Bronchial epithelial cell (primary cell): ENCODE measurements at regions not wholly inside any gene's neighbourhood (a gene's known extent, or its start where the extent isn't known, plus 50 kb on each side); places are given as distances from the start of the nearest gene placed in this dataset.
A peak's percentile ranks its signal among the peaks of the same experiment; 100 is the strongest.

ENCODE experiments used
- DNase-seq: peaks from one replicate; pipeline ENCODE4 v3.0.0-alpha.2; 2010; ENCODE audit warnings: low read depth
- FAIRE-seq: peaks from 2 replicates; lab custom pipeline; 2011; peaks lifted over from hg19 to GRCh38; lab: Jason Lieb, UNC
- H3K27me3 ChIP-seq: 2 replicates; pipeline ENCODE4 v1.5.1; 2011; ENCODE audit warnings: low read length; ENCODE audit not compliant: control insufficient read depth, insufficient read depth
- H3K36me3 ChIP-seq: 2 replicates; pipeline ENCODE4 v1.5.1; 2011; ENCODE audit warnings: low read length; ENCODE audit not compliant: control insufficient read depth, insufficient read depth
- H3K4me3 ChIP-seq: 2 replicates; pipeline ENCODE4 v1.5.1; 2011; ENCODE audit warnings: mild to moderate bottlenecking, low read depth, low read length, control low read depth
- TF ChIP-seq, protein P1 (sequence below): IDR thresholded peaks from 2 replicates; pipeline ENCODE4 v1.5.1; 2011; ENCODE audit warnings: mild to moderate bottlenecking, moderate library complexity, low read length, control low read depth, inconsistent platforms; ENCODE audit not compliant: insufficient read depth, severe bottlenecking

DNA sequence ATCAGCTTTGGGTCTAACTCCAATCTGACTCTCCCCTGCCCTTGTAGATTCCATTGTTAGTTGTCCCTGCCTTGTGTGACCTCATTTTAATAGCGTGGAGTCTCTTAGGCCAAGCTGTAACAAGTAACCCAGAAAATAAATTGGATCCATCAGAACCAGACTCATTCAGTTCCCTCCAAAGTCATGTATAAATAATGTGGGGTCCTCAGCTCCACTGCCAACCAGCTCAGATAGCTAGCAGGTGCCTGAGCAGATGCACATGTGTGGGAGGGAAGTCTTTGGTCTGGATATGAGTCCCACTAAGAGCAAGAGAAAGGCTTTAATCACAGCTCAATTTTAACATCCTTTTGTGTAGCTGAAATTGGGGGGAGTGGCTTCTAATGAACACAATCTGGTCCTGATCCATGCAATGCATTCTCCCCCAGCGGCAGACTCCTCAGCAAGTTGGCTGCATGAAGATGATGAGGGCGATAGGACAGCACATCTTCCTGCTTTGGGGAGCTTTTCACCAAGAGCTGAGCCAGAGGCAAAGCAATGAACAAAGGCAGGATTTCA, 151.6 kb downstream of the ABCC12 start:
- DNase-seq (no peak), FAIRE-seq (no peak)
- Histone ChIP-seq H3K36me3 (no peaks in the 10 kb centered on the region), H3K27me3 (no peaks in the 10 kb centered on the region), H3K4me3 (no peak overlapping the region)
- TF ChIP-seq, protein P1, sequence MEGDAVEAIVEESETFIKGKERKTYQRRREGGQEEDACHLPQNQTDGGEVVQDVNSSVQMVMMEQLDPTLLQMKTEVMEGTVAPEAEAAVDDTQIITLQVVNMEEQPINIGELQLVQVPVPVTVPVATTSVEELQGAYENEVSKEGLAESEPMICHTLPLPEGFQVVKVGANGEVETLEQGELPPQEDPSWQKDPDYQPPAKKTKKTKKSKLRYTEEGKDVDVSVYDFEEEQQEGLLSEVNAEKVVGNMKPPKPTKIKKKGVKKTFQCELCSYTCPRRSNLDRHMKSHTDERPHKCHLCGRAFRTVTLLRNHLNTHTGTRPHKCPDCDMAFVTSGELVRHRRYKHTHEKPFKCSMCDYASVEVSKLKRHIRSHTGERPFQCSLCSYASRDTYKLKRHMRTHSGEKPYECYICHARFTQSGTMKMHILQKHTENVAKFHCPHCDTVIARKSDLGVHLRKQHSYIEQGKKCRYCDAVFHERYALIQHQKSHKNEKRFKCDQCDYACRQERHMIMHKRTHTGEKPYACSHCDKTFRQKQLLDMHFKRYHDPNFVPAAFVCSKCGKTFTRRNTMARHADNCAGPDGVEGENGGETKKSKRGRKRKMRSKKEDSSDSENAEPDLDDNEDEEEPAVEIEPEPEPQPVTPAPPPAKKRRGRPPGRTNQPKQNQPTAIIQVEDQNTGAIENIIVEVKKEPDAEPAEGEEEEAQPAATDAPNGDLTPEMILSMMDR = no peak

DNA sequence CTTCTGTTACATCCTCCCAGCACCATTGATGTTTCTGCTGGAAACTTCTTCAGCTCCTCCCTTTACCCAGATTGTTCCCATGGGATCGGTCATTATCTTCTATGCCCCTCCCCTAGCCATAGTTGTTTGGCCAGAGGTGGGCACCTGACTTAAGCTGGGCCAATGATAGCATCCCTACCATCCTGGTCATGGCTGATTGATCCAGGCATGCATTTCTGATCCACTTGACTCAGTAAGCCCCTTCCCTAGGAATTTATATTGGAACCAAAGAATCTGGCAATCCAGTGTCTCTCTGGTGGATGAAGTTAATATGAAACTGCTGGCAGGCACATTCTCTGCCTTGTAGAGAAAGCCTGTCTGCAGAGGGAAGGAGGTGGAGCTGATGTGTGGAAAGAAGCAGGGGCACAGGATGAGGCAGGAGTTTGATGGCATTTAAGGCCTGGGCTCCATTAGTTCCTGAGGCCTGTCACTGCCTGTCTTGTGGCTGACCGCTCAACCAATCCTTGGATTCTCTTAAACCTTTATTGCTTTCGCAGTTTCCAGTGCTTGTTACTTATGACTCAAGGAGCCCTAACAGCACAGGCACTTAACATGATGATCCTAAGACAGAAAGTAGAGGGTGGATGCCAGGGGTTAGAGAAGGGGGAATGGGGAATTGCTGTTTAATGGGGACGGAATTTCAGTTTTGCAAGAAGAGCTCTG, 152.4 kb downstream of the ABCC12 start:
- Histone ChIP-seq H3K27me3 (no peaks in the 10 kb centered on the region), H3K36me3 (no peaks in the 10 kb centered on the region), H3K4me3 (no peak overlapping the region)
- peak; percentile 87 for DNase-seq
- FAIRE-seq = no peak
- TF ChIP-seq, protein P1 = no peak

DNA sequence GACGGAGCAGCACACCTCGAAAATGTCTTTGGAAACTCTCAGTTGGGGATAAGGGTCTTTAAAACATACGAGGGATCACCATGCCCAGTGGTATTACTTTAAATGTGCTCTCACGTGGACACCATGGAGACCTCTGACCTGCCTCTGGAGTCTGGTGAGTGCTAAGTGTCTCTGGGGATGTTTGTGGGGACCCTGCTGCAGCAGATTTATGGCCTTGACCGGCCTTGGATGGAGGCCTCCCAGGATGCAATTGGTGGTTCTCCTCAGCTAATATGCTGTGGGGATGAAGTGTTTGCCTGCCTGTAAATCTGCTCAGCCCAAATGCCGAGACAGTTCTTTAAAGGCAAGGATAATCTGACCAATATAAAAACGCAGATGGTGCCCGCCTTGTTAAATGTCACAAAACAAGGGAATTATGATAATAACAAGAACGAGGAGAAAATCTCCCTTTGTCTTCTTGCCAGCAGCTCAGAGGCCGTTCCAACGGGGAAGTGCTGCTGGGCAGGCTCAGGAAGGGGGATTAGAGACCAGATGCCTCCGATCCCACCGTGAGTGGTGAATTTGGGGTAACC, 154.4 kb downstream of the ABCC12 start:
- H3K27me3 ChIP-seq = no peaks in the 10 kb centered on the region
- H3K4me3 ChIP-seq = no peak overlapping the region
- DNase-seq (no peak), FAIRE-seq (no peak)
- H3K36me3 ChIP-seq = no peaks in the 10 kb centered on the region
- TF ChIP-seq, protein P1 = no peak

DNA sequence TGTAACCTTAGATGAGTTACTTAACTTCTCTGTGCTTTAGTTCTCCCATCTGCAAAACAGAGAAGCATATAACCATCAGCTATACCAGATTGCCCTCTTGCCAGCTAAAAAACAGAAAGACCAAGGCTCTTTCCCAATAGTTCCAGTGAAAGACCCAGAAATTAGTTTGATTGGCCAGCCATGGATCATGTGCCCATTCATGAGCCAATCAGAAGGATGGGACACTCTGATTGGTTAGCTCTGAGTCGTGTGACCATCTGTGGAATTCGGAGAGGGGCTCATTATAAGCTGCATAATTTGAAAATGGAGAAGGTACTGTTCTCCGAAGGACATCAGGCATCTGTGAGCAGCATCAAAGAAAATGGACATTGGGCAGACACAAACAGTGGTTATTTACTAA, 155.2 kb downstream of the ABCC12 start:
- TF ChIP-seq, protein P1 = no peak
- DNase-seq (no peak), FAIRE-seq (no peak)

DNA sequence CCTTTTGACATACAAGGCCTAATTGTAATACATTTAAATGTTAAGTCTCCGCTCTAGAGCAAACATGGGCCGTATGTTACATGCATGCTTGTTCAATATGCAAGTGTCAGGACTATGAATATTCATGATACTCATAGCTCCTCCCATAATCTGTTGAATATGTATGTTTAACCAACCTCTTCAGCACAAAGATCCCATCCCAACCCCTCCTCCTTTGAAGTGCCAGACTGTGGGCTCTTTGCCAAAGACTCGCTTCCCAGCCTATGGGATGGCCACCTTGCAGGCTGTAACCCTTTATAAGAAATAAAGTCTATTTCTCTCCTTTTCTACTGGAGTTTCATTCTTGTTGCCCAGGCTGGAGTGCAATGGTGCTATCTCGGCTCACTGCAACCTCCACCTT, 156.2 kb downstream of the ABCC12 start:
- Histone ChIP-seq H3K27me3 (no peaks in the 10 kb centered on the region), H3K36me3 (no peaks in the 10 kb centered on the region), H3K4me3 (no peak overlapping the region)
- no peak for DNase-seq
- no peak for FAIRE-seq
- TF ChIP-seq, protein P1 = no peak

More for the DNA sequence above, 155.2 kb downstream of the ABCC12 start:
- Histone ChIP-seq H3K27me3 (no peaks in the 10 kb centered on the region), H3K4me3 (no peak overlapping the region), H3K36me3 (no peaks in the 10 kb centered on the region)

DNA sequence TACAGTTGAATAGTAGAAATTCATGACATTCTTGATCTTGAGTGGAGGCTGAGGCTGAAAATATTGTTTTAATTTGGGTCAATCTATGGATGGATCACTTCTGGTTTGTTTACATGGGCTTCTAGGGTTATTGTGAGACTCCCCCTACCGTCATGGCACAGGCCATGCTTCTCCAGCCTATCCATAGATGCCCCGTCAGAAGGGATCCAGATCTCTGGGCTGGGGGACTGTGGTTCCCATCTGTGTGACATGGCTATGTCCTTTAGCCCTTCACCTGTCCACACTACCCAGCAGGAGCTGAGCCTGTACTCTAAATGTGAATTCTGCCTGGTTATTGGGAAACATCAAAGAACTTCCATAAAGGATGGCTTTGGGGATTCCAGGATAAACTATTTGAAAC, 160.4 kb downstream of the ABCC12 start:
- H3K36me3 ChIP-seq = no peaks in the 10 kb centered on the region
- no peak overlapping the region for H3K4me3 ChIP-seq
- no peaks in the 10 kb centered on the region for H3K27me3 ChIP-seq
- TF ChIP-seq, protein P1 = peak; percentile 19
- FAIRE-seq = no peak
- DNase-seq = no peak
